ENCODE measurements at regions not wholly inside any gene's neighbourhood (a gene's known extent, or its start where the extent isn't known, plus 50 kb on each side); places are given as distances from the start of the nearest gene placed in this dataset.

DNA sequence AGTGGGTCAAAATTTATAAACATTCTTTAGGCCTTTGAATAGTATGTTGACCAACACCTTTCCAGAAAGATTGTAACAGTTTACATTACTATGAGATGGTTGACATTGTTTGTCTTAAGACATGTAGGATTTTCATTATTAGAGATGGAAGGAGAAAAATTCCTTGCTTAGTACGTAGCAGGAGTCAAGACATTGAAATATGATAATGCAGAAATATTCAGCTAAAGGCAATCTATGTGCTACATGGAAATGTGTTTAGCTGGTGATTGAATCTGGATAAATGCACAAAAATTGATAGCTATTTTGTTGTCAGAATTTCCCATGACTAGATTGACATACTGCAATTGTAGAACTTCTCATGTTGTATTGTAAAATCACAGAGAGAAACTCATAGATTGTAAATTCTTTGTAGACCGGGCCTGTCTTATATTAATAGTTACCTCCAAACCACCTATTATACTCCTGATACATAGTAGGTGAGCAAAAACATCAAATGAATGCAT, 370.4 kb upstream of the CBLB start:
- H3K27ac ChIP-seq, result no peak overlapping the region
- TF ChIP-seq, protein P1, sequence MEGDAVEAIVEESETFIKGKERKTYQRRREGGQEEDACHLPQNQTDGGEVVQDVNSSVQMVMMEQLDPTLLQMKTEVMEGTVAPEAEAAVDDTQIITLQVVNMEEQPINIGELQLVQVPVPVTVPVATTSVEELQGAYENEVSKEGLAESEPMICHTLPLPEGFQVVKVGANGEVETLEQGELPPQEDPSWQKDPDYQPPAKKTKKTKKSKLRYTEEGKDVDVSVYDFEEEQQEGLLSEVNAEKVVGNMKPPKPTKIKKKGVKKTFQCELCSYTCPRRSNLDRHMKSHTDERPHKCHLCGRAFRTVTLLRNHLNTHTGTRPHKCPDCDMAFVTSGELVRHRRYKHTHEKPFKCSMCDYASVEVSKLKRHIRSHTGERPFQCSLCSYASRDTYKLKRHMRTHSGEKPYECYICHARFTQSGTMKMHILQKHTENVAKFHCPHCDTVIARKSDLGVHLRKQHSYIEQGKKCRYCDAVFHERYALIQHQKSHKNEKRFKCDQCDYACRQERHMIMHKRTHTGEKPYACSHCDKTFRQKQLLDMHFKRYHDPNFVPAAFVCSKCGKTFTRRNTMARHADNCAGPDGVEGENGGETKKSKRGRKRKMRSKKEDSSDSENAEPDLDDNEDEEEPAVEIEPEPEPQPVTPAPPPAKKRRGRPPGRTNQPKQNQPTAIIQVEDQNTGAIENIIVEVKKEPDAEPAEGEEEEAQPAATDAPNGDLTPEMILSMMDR (conservative IDR thresholded peaks at IDR 0.05), result no peak
- no peak for TF ChIP-seq ZFX (IDR thresholded peaks at IDR 0.05)

DNA sequence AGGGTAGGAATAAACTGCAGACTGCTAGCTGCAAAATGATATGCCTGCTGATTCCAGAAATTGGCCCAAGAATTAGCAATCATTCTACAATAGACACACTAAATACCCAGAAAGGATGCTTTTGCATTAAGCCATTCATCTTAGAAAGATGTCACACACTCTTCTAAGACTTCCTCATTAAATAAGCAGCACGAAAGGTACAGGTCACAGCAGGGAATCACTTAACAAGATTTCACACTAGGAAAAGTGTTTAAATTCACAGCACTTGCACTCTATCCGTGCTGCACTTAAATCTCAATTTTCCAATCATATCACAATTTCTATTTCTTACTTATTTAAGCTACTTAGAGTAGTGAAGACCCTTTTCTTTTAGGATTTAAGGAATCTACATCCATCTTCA, 372.8 kb upstream of the CBLB start:
- no peak overlapping the region for H3K27ac ChIP-seq
- no peak for TF ChIP-seq ZFX (IDR thresholded peaks at IDR 0.05)
- TF ChIP-seq, protein P1 (conservative IDR thresholded peaks at IDR 0.05), result no peak

DNA sequence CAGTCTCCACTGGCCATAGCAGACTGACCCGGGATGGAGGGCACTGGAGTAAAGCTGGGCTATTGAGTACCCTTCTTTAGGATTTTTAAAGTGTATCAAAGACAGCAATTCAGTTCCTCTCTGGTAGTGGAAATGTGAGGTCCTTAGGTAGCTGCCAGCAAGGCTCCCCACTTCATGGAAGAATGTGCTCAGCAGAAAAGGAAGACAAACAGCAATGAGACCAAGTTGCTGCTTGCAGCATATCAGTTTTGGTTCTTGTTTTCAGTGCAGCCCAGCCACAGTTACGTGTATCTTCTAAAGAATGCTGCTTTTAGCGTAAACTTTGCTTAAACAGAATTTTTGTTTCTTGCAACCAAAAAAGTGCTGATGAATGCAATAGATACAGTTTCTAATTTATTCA, 374.0 kb upstream of the CBLB start:
- TF ChIP-seq, protein P1 (conservative IDR thresholded peaks at IDR 0.05), result no peak
- TF ChIP-seq ZFX (IDR thresholded peaks at IDR 0.05), result no peak
- H3K27ac ChIP-seq, result no peak overlapping the region

DNA sequence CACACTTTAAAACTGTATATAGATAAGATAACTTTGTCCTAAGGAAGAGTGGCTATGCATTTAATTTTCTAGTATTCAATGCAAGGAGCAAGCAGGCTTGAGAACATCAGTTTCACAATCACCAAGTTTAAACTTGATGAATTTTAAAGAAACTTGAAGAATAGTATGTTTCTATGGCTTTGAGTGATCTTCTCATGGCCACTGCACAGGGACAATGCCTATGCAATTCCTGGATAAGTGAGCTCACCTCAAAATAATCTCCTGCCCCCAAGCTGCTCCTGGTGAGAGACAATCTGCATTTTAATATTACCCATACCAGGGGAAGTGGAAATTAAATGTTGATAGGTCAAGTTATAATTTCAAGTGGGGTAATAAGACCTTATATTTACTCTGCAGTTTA, 376.6 kb upstream of the CBLB start:
- H3K27ac ChIP-seq, result no peak overlapping the region
- no peak for TF ChIP-seq ZFX (IDR thresholded peaks at IDR 0.05)
- TF ChIP-seq, protein P1 (conservative IDR thresholded peaks at IDR 0.05), result no peak

DNA sequence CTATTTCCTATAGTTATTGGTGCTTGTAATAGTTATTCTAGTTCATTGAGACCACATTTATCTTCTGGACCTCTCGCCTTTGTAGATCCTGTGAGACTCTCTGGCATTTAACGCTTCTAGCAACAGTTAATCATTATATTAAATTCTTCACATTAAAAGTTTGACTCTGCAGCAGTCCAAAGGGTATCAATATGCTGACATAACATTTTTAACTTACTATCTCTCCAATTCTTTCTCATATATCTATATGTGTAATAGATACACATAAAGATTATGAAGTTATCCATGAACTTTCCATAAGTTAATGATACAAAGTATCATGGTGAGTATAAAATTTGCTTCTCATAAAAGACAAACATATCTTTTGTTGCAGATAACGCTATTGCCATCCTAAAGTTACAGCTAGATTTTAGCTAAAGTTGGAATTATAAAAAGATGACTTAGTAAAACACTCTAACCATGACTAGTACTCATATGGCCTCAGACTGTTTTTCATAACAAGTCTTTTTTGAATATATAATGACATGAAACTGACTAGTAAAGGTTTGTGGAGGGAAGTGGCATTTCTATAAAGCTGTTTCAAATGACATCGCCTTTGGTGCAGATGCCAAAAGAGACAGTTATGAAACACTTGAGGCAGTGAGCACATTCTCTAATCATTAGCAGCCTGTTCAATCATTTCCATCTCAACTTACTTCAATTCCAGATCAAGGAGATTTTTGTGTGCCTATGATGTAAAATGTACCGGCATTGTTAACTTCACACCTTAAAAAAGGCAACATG, 379.3 kb upstream of the CBLB start:
- no peak for TF ChIP-seq ZFX (IDR thresholded peaks at IDR 0.05)
- TF ChIP-seq, protein P1 (conservative IDR thresholded peaks at IDR 0.05), result no peak
- no peak overlapping the region for H3K27ac ChIP-seq

DNA sequence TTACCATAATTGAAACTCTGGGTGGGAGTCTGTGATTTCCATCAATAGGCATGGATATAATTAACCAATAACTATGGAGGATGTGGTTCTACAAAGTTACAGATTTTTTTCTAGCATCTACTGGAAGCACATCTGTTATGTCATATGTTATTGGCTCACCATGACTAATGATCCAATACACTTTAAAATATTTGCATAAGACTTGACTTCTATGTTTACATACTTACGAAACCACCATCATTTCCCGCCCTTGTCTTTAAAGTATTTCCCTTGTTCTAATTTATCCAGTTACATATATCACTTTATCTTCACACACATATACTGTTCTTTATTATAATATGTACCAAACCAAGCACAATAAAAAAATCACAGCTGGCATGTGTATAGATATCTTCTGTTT, 380.3 kb upstream of the CBLB start:
- no peak for TF ChIP-seq ZFX (IDR thresholded peaks at IDR 0.05)
- TF ChIP-seq, protein P1 (conservative IDR thresholded peaks at IDR 0.05), result no peak
- H3K27ac ChIP-seq, result no peak overlapping the region

DNA sequence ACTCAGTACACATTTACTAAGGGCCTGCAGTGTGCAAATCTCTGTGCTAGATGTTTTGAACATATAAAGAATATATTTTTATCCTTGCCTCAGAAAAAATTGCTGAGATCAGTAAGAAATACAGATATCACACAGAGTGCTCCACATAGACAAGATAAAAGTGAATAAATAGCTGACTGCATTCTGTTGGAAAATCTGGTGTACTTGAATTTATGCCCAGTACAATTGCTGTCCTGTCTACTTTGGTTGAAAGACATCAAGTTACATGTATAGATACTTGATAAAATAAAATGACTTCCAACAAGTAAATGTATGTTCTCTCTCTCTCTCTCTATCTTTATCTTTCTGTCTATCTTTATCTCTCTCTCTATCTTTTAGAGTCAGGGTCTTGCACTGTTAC, 381.2 kb upstream of the CBLB start:
- TF ChIP-seq ZFX (IDR thresholded peaks at IDR 0.05), result no peak
- TF ChIP-seq, protein P1 (conservative IDR thresholded peaks at IDR 0.05), result no peak
- H3K27ac ChIP-seq, result no peak overlapping the region
